ENCODE measurements at regions not wholly inside any gene's neighbourhood (a gene's known extent, or its start where the extent isn't known, plus 50 kb on each side); places are given as distances from the start of the nearest gene placed in this dataset.

DNA sequence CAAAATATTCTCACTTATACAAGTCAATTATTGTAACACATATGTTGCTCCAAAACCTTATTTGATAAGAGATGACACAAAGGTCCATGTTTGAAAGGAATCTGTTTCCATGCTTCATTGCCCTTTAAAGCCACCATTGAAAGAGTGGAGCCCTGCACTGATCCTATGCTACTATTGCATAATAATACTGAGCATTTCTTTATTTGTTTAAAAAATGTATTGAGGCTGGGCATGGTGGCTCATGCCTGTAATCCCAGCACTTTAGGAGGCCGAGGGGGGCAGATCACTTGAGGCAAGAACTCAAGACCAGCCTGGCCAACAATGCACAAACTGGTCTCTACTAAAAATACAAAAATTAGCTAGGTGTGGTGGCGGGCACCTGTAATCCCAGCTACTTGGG, 178.8 kb upstream of the STARD13 start:
- TF ChIP-seq POLR2A (IDR thresholded peaks at IDR 0.05; ENCODE audit: low read depth) = no peak
- TF ChIP-seq, protein P1, sequence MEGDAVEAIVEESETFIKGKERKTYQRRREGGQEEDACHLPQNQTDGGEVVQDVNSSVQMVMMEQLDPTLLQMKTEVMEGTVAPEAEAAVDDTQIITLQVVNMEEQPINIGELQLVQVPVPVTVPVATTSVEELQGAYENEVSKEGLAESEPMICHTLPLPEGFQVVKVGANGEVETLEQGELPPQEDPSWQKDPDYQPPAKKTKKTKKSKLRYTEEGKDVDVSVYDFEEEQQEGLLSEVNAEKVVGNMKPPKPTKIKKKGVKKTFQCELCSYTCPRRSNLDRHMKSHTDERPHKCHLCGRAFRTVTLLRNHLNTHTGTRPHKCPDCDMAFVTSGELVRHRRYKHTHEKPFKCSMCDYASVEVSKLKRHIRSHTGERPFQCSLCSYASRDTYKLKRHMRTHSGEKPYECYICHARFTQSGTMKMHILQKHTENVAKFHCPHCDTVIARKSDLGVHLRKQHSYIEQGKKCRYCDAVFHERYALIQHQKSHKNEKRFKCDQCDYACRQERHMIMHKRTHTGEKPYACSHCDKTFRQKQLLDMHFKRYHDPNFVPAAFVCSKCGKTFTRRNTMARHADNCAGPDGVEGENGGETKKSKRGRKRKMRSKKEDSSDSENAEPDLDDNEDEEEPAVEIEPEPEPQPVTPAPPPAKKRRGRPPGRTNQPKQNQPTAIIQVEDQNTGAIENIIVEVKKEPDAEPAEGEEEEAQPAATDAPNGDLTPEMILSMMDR (IDR thresholded peaks at IDR 0.05) = no peak
- TF ChIP-seq POLR2AphosphoS5 (IDR thresholded peaks at IDR 0.05) = no peak

Data from esophagus muscularis mucosa (tissue), 3 donors.